Neural cell (in vitro differentiated cells): ENCODE measurements at regions not wholly inside any gene's neighbourhood (a gene's known extent, or its start where the extent isn't known, plus 50 kb on each side); places are given as distances from the start of the nearest gene placed in this dataset.
"Not testable (repeated sequence)": the region's sequence is repeated elsewhere in the genome, so short reads cannot be mapped to it uniquely, and the experiment has no call there.

ENCODE experiments used
- H2AFZ ChIP-seq: fragments of 200-600, 300-800 bp; sonication (generic), shearing (Covaris generic); 2 replicates; pipeline ENCODE4 v1.6.0; 2014; ENCODE audit warnings: low read depth, mild to moderate bottlenecking, antibody characterized with exemption, low read length, moderate library complexity
- H3F3A ChIP-seq: fragments of 200-600 bp; shearing (Covaris generic); 2 replicates; pipeline ENCODE4 v1.6.1; 2016; ENCODE audit warnings: mild to moderate bottlenecking, moderate library complexity, mixed read lengths, antibody characterized with exemption, low read length; ENCODE audit not compliant: insufficient read depth, poor library complexity, severe bottlenecking
- H3K27ac ChIP-seq: fragments of 200-600, 300-800 bp; sonication (generic), shearing (Covaris generic); 2 replicates; pipeline ENCODE4 v1.5.1; 2014; ENCODE audit warnings: mild to moderate bottlenecking, low read length, moderate library complexity
- H3K27me3 ChIP-seq: fragments of 300-800, 200-600 bp; sonication (generic), shearing (Covaris generic); 2 replicates; pipeline ENCODE4 v1.6.0; 2014; ENCODE audit warnings: mild to moderate bottlenecking, low read depth, low read length, moderate library complexity; ENCODE audit not compliant: insufficient read depth
- H3K36me3 ChIP-seq: fragments of 300-800, 200-600 bp; sonication (generic), shearing (Covaris generic); 2 replicates; pipeline ENCODE4 v1.5.1; 2014; ENCODE audit warnings: mild to moderate bottlenecking, antibody characterized with exemption, low read length, moderate library complexity; ENCODE audit not compliant: insufficient read depth
- H3K4me2 ChIP-seq: fragments of 300-800, 200-600 bp; sonication (generic), shearing (Covaris generic); 2 replicates; pipeline ENCODE4 v1.6.0; 2014; ENCODE audit warnings: mild to moderate bottlenecking, low read length
- H3K4me3 ChIP-seq: fragments of 300-800, 200-600 bp; sonication (generic), shearing (Covaris generic); 2 replicates; pipeline ENCODE4 v1.5.1; 2014; ENCODE audit warnings: mild to moderate bottlenecking, low read length, moderate library complexity
- H3K79me2 ChIP-seq: fragments of 200-600 bp; shearing (Covaris generic); replicated peaks from 2 replicates; pipeline ENCODE4 v1.6.0; 2014; ENCODE audit warnings: mild to moderate bottlenecking, low read length, moderate library complexity; ENCODE audit not compliant: insufficient read depth
- H3K9ac ChIP-seq: fragments of 300-800, 200-600 bp; sonication (generic), shearing (Covaris generic); 2 replicates; pipeline ENCODE4 v1.6.1; 2016; ENCODE audit warnings: mild to moderate bottlenecking, low read length, mixed read lengths
- H3K9me2 ChIP-seq: fragments of 200-600 bp; shearing (Covaris generic); 2 replicates; pipeline ENCODE4 v1.6.1; 2016; ENCODE audit warnings: mild to moderate bottlenecking, low read length, mixed read lengths; ENCODE audit not compliant: insufficient read depth
- H3K9me3 ChIP-seq: fragments of 200-600, 300-800 bp; sonication (generic), shearing (Covaris generic); 2 replicates; pipeline ENCODE4 v1.6.1; 2016; ENCODE audit warnings: mild to moderate bottlenecking, mixed run types, low read length, moderate library complexity, mixed read lengths
- H4K20me1 ChIP-seq: fragments of 200-600 bp; shearing (Covaris generic); 2 replicates; pipeline ENCODE4 v1.6.1; 2016; ENCODE audit warnings: mild to moderate bottlenecking, mixed run types; ENCODE audit not compliant: insufficient read depth
- CTCF ChIP-seq: fragments of 450-650 bp; IDR thresholded peaks from 2 replicates; pipeline ENCODE4 v1.5.1; 2014; ENCODE audit warnings: antibody characterized with exemption, mild to moderate bottlenecking, moderate library complexity; ENCODE audit not compliant: poor library complexity, severe bottlenecking
- EP300 ChIP-seq: fragments of 450-650 bp; conservative IDR thresholded peaks from 2 replicates; pipeline ENCODE4 v1.6.1; 2014; ENCODE audit warnings: antibody characterized with exemption, mild to moderate bottlenecking, moderate library complexity; ENCODE audit not compliant: poor library complexity, severe bottlenecking
- EZH2 ChIP-seq: fragments of 200-600, 300-800 bp; shearing (Covaris generic), sonication (generic); IDR thresholded peaks from 2 replicates; pipeline ENCODE4 v1.6.1; 2014; ENCODE audit warnings: antibody characterized with exemption, low read length, borderline replicate concordance, mild to moderate bottlenecking; ENCODE audit not compliant: insufficient read depth, poor library complexity, severe bottlenecking
- MXI1 ChIP-seq: fragments of 450-650 bp; conservative IDR thresholded peaks from 2 replicates; pipeline ENCODE4 v1.6.1; 2014; ENCODE audit warnings: antibody characterized with exemption, mild to moderate bottlenecking; ENCODE audit not compliant: poor library complexity, severe bottlenecking
- POLR2AphosphoS5 ChIP-seq: IDR thresholded peaks from 2 replicates; pipeline ENCODE4 v1.6.1; 2012
- RAD21 ChIP-seq: fragments of 450-650 bp; conservative IDR thresholded peaks from 2 replicates; pipeline ENCODE4 v1.6.1; 2014; ENCODE audit warnings: antibody characterized with exemption, mild to moderate bottlenecking, moderate library complexity
- REST ChIP-seq: IDR thresholded peaks from 2 replicates; pipeline ENCODE4 v1.6.1; 2012; ENCODE audit warnings: borderline replicate concordance
- SMC3 ChIP-seq: fragments of 450-650 bp; conservative IDR thresholded peaks from 2 replicates; pipeline ENCODE4 v1.6.1; 2014; ENCODE audit warnings: antibody characterized with exemption, mild to moderate bottlenecking, moderate library complexity; ENCODE audit not compliant: poor library complexity
- TAF1 ChIP-seq: IDR thresholded peaks from 2 replicates; pipeline ENCODE4 v1.6.1; 2012; ENCODE audit warnings: low read depth

GRCh38 chr2:138381373-138381772 is 120.2 kb upstream of the SPOPL start:
- H3K9ac ChIP-seq: no peak overlapping the region
- no peaks in the 10 kb centered on the region for H3K79me2 ChIP-seq
- no peaks in the 10 kb centered on the region for H3K27me3 ChIP-seq
- H4K20me1 ChIP-seq: no peaks in the 10 kb centered on the region
- H3K4me2 ChIP-seq: no peak overlapping the region
- H3K9me2 ChIP-seq: no peaks in the 10 kb centered on the region
- H3K4me3 ChIP-seq: no peak overlapping the region
- no peaks in the 10 kb centered on the region for H3K9me3 ChIP-seq
- H3K36me3 ChIP-seq: no peaks in the 10 kb centered on the region
- H3K27ac ChIP-seq: no peak overlapping the region
- H3F3A ChIP-seq: no peaks in the 10 kb centered on the region
- no peak for TF ChIP-seq CTCF
- TF ChIP-seq MXI1: no peak
- TF ChIP-seq RAD21: no peak
- no peak for TF ChIP-seq POLR2AphosphoS5
- TF ChIP-seq TAF1: no peak
- TF ChIP-seq EZH2: no peak
- TF ChIP-seq SMC3: no peak
- no peak for TF ChIP-seq REST
- no peak for TF ChIP-seq EP300
- H2AFZ ChIP-seq: no peak overlapping the region

- H4K20me1 ChIP-seq: no peaks in the 10 kb centered on the region
- H3F3A ChIP-seq: no peaks in the 10 kb centered on the region
- TF ChIP-seq CTCF (no peak), EP300 (no peak), MXI1 (no peak), SMC3 (no peak), TAF1 (no peak), REST (no peak), POLR2AphosphoS5 (no peak), EZH2 (no peak), RAD21 (no peak)
- H3K36me3 ChIP-seq: no peaks in the 10 kb centered on the region
- H3K27me3 ChIP-seq: no peaks in the 10 kb centered on the region
- H3K79me2 ChIP-seq: no peaks in the 10 kb centered on the region
- no peaks in the 10 kb centered on the region for H3K9me3 ChIP-seq
- H3K9ac ChIP-seq: no peak overlapping the region
- no peak overlapping the region for H3K27ac ChIP-seq
- no peaks in the 10 kb centered on the region for H3K9me2 ChIP-seq
- no peak overlapping the region for H2AFZ ChIP-seq
- no peak overlapping the region for H3K4me2 ChIP-seq
- no peak overlapping the region for H3K4me3 ChIP-seq
These were observed 118.9 kb upstream of the SPOPL start for GRCh38 chr2:138382672-138383071.

GRCh38 chr2:138386191-138386590 is 115.4 kb upstream of the SPOPL start:
- not testable (repeated sequence) for H3K27ac ChIP-seq, H3K9ac ChIP-seq, H2AFZ ChIP-seq, H3K9me2 ChIP-seq, H4K20me1 ChIP-seq, H3K27me3 ChIP-seq, H3K36me3 ChIP-seq, H3K4me3 ChIP-seq, H3K4me2 ChIP-seq, H3K79me2 ChIP-seq, H3F3A ChIP-seq, H3K9me3 ChIP-seq
